GM12878 (cell line): ENCODE measurements at regions not wholly inside any gene's neighbourhood (a gene's known extent, or its start where the extent isn't known, plus 50 kb on each side); places are given as distances from the start of the nearest gene placed in this dataset.

Source experiments
- ATF7 ChIP-seq: fragments of 450-650 bp; IDR thresholded peaks from 2 replicates; pipeline ENCODE4 v1.6.1; 2016; ENCODE audit warnings: low read depth, mild to moderate bottlenecking
- CREB1 ChIP-seq: IDR thresholded peaks from 2 replicates; pipeline ENCODE4 v1.6.1; 2012; ENCODE audit warnings: low read depth, mild to moderate bottlenecking, inconsistent platforms
- EP300 ChIP-seq, 2 experiments: fragments of 150-350 bp in 1 of 2; IDR thresholded peaks; 2 replicates each; pipeline ENCODE4 v1.6.1; 2011 to 2012; ENCODE audit warnings: low read depth in 2 of 2, low read length in 2 of 2, borderline replicate concordance in 1 of 2, improper control_type of control experiment in 1 of 2, inconsistent platforms in 1 of 2; ENCODE audit not compliant: control insufficient read depth in 1 of 2
- EZH2 ChIP-seq: IDR thresholded peaks from 2 replicates; pipeline ENCODE4 v1.6.1; 2012; ENCODE audit warnings: low read depth, mild to moderate bottlenecking, control low read depth, inconsistent platforms, low read length, borderline replicate concordance; ENCODE audit not compliant: control insufficient read depth
- JUND ChIP-seq: IDR thresholded peaks from 2 replicates; pipeline ENCODE4 v1.6.1; 2012; ENCODE audit warnings: low read depth, mild to moderate bottlenecking, low read length, improper control_type of control experiment, moderate library complexity
- MTA2 ChIP-seq: fragments of 450-650 bp; IDR thresholded peaks from 2 replicates; pipeline ENCODE4 v1.6.1; 2016; ENCODE audit warnings: low read depth, mild to moderate bottlenecking, moderate library complexity
- NRF1 ChIP-seq: conservative IDR thresholded peaks from 2 replicates; pipeline ENCODE4 v1.6.1; 2011; ENCODE audit warnings: mild to moderate bottlenecking, low read depth, low read length, improper control_type of control experiment
- POLR2A ChIP-seq: IDR thresholded peaks from 2 replicates; pipeline ENCODE4 v1.6.1; 2011; ENCODE audit warnings: low read depth, mild to moderate bottlenecking, low read length
- POLR2AphosphoS5 ChIP-seq: IDR thresholded peaks from 2 replicates; pipeline ENCODE4 v1.6.1; 2011; ENCODE audit warnings: mild to moderate bottlenecking, low read length, inconsistent platforms
- RUNX3 ChIP-seq: IDR thresholded peaks from 2 replicates; pipeline ENCODE4 v1.6.1; 2012; ENCODE audit warnings: low read length, inconsistent platforms
- YBX1 ChIP-seq: fragments of 450-650 bp; IDR thresholded peaks from 2 replicates; pipeline ENCODE4 v1.6.1; 2016; ENCODE audit warnings: antibody characterized with exemption
- TF ChIP-seq, protein P1 (sequence below), 3 experiments: IDR thresholded peaks in 2 of 3; conservative IDR thresholded peaks in 1 of 3; 2 replicates each; pipeline ENCODE4 v1.5.1; 2011; ENCODE audit warnings: low read depth in 3 of 3, low read length in 3 of 3, mild to moderate bottlenecking in 3 of 3, control low read depth in 2 of 3, moderate library complexity in 2 of 3, inconsistent platforms in 1 of 3, mixed read lengths in 1 of 3; ENCODE audit not compliant: control insufficient read depth in 2 of 3, insufficient read depth in 1 of 3; ENCODE audit errors: extremely low read depth in 1 of 3

DNA sequence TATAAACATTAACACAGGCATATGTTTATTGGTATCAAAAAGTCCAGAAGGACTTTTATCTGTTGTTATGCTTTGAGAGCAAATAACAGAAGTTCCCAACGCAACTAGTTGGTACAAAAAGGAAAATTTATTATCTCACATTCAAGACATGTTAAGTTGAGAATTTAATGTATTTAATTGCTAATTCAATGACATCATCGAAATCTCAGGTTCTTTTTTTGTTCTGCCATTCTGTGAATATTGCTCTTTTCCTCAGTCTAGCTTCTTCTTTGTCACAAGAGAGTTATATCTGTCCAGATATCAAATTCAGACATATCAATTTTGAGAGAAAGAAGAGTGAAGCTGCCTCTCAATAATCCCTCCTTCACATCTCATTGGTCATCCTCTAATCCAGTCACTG, 307.6 kb upstream of the PCSK5 start:
- TF ChIP-seq EZH2 (no peak), ATF7 (no peak), MTA2 (no peak), RUNX3 (no peak), POLR2A (no peak), EP300 (IDR thresholded peaks at IDR 0.05; ENCODE audit: borderline replicate concordance in 1 of 2, control insufficient read depth in 1 of 2, low read depth in 2 of 2, low read length in 2 of 2) (no peak), CREB1 (no peak), YBX1 (no peak), NRF1 (no peak), JUND (no peak), POLR2AphosphoS5 (no peak)
- TF ChIP-seq, protein P1, sequence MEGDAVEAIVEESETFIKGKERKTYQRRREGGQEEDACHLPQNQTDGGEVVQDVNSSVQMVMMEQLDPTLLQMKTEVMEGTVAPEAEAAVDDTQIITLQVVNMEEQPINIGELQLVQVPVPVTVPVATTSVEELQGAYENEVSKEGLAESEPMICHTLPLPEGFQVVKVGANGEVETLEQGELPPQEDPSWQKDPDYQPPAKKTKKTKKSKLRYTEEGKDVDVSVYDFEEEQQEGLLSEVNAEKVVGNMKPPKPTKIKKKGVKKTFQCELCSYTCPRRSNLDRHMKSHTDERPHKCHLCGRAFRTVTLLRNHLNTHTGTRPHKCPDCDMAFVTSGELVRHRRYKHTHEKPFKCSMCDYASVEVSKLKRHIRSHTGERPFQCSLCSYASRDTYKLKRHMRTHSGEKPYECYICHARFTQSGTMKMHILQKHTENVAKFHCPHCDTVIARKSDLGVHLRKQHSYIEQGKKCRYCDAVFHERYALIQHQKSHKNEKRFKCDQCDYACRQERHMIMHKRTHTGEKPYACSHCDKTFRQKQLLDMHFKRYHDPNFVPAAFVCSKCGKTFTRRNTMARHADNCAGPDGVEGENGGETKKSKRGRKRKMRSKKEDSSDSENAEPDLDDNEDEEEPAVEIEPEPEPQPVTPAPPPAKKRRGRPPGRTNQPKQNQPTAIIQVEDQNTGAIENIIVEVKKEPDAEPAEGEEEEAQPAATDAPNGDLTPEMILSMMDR (IDR thresholded peaks at IDR 0.05 in 2 of 3, conservative IDR thresholded peaks at IDR 0.05 in 1 of 3; ENCODE audit: control insufficient read depth in 2 of 3, extremely low read depth in 1 of 3, insufficient read depth in 1 of 3, low read depth in 3 of 3, low read length in 3 of 3), result no peak
